Neural cell (in vitro differentiated cells): ENCODE measurements at regions not wholly inside any gene's neighbourhood (a gene's known extent, or its start where the extent isn't known, plus 50 kb on each side); places are given as distances from the start of the nearest gene placed in this dataset.

ENCODE experiments used
- H2AFZ ChIP-seq: fragments of 200-600, 300-800 bp; sonication (generic), shearing (Covaris generic); 2 replicates; pipeline ENCODE4 v1.6.0; 2014; ENCODE audit warnings: low read depth, mild to moderate bottlenecking, antibody characterized with exemption, low read length, moderate library complexity
- H3F3A ChIP-seq: fragments of 200-600 bp; shearing (Covaris generic); 2 replicates; pipeline ENCODE4 v1.6.1; 2016; ENCODE audit warnings: mild to moderate bottlenecking, moderate library complexity, mixed read lengths, antibody characterized with exemption, low read length; ENCODE audit not compliant: insufficient read depth, poor library complexity, severe bottlenecking
- H3K27ac ChIP-seq: fragments of 200-600, 300-800 bp; sonication (generic), shearing (Covaris generic); 2 replicates; pipeline ENCODE4 v1.5.1; 2014; ENCODE audit warnings: mild to moderate bottlenecking, low read length, moderate library complexity
- H3K27me3 ChIP-seq: fragments of 300-800, 200-600 bp; sonication (generic), shearing (Covaris generic); 2 replicates; pipeline ENCODE4 v1.6.0; 2014; ENCODE audit warnings: mild to moderate bottlenecking, low read depth, low read length, moderate library complexity; ENCODE audit not compliant: insufficient read depth
- H3K36me3 ChIP-seq: fragments of 300-800, 200-600 bp; sonication (generic), shearing (Covaris generic); 2 replicates; pipeline ENCODE4 v1.5.1; 2014; ENCODE audit warnings: mild to moderate bottlenecking, antibody characterized with exemption, low read length, moderate library complexity; ENCODE audit not compliant: insufficient read depth
- H3K4me2 ChIP-seq: fragments of 300-800, 200-600 bp; sonication (generic), shearing (Covaris generic); 2 replicates; pipeline ENCODE4 v1.6.0; 2014; ENCODE audit warnings: mild to moderate bottlenecking, low read length
- H3K4me3 ChIP-seq: fragments of 300-800, 200-600 bp; sonication (generic), shearing (Covaris generic); 2 replicates; pipeline ENCODE4 v1.5.1; 2014; ENCODE audit warnings: mild to moderate bottlenecking, low read length, moderate library complexity
- H3K79me2 ChIP-seq: fragments of 200-600 bp; shearing (Covaris generic); replicated peaks from 2 replicates; pipeline ENCODE4 v1.6.0; 2014; ENCODE audit warnings: mild to moderate bottlenecking, low read length, moderate library complexity; ENCODE audit not compliant: insufficient read depth
- H3K9ac ChIP-seq: fragments of 300-800, 200-600 bp; sonication (generic), shearing (Covaris generic); 2 replicates; pipeline ENCODE4 v1.6.1; 2016; ENCODE audit warnings: mild to moderate bottlenecking, low read length, mixed read lengths
- H3K9me2 ChIP-seq: fragments of 200-600 bp; shearing (Covaris generic); 2 replicates; pipeline ENCODE4 v1.6.1; 2016; ENCODE audit warnings: mild to moderate bottlenecking, low read length, mixed read lengths; ENCODE audit not compliant: insufficient read depth
- H3K9me3 ChIP-seq: fragments of 200-600, 300-800 bp; sonication (generic), shearing (Covaris generic); 2 replicates; pipeline ENCODE4 v1.6.1; 2016; ENCODE audit warnings: mild to moderate bottlenecking, mixed run types, low read length, moderate library complexity, mixed read lengths
- H4K20me1 ChIP-seq: fragments of 200-600 bp; shearing (Covaris generic); 2 replicates; pipeline ENCODE4 v1.6.1; 2016; ENCODE audit warnings: mild to moderate bottlenecking, mixed run types; ENCODE audit not compliant: insufficient read depth
- EP300 ChIP-seq: fragments of 450-650 bp; conservative IDR thresholded peaks from 2 replicates; pipeline ENCODE4 v1.6.1; 2014; ENCODE audit warnings: antibody characterized with exemption, mild to moderate bottlenecking, moderate library complexity; ENCODE audit not compliant: poor library complexity, severe bottlenecking
- EZH2 ChIP-seq: fragments of 200-600, 300-800 bp; shearing (Covaris generic), sonication (generic); IDR thresholded peaks from 2 replicates; pipeline ENCODE4 v1.6.1; 2014; ENCODE audit warnings: antibody characterized with exemption, low read length, borderline replicate concordance, mild to moderate bottlenecking; ENCODE audit not compliant: insufficient read depth, poor library complexity, severe bottlenecking
- MXI1 ChIP-seq: fragments of 450-650 bp; conservative IDR thresholded peaks from 2 replicates; pipeline ENCODE4 v1.6.1; 2014; ENCODE audit warnings: antibody characterized with exemption, mild to moderate bottlenecking; ENCODE audit not compliant: poor library complexity, severe bottlenecking
- POLR2AphosphoS5 ChIP-seq: IDR thresholded peaks from 2 replicates; pipeline ENCODE4 v1.6.1; 2012
- RAD21 ChIP-seq: fragments of 450-650 bp; conservative IDR thresholded peaks from 2 replicates; pipeline ENCODE4 v1.6.1; 2014; ENCODE audit warnings: antibody characterized with exemption, mild to moderate bottlenecking, moderate library complexity
- SMC3 ChIP-seq: fragments of 450-650 bp; conservative IDR thresholded peaks from 2 replicates; pipeline ENCODE4 v1.6.1; 2014; ENCODE audit warnings: antibody characterized with exemption, mild to moderate bottlenecking, moderate library complexity; ENCODE audit not compliant: poor library complexity
- TAF1 ChIP-seq: IDR thresholded peaks from 2 replicates; pipeline ENCODE4 v1.6.1; 2012; ENCODE audit warnings: low read depth
- TF ChIP-seq, protein P1 (sequence below): fragments of 450-650 bp; IDR thresholded peaks from 2 replicates; pipeline ENCODE4 v1.5.1; 2014; ENCODE audit warnings: antibody characterized with exemption, mild to moderate bottlenecking, moderate library complexity; ENCODE audit not compliant: poor library complexity, severe bottlenecking
- TF ChIP-seq, protein P2 (sequence below): IDR thresholded peaks from 2 replicates; pipeline ENCODE4 v1.6.1; 2012; ENCODE audit warnings: borderline replicate concordance

DNA sequence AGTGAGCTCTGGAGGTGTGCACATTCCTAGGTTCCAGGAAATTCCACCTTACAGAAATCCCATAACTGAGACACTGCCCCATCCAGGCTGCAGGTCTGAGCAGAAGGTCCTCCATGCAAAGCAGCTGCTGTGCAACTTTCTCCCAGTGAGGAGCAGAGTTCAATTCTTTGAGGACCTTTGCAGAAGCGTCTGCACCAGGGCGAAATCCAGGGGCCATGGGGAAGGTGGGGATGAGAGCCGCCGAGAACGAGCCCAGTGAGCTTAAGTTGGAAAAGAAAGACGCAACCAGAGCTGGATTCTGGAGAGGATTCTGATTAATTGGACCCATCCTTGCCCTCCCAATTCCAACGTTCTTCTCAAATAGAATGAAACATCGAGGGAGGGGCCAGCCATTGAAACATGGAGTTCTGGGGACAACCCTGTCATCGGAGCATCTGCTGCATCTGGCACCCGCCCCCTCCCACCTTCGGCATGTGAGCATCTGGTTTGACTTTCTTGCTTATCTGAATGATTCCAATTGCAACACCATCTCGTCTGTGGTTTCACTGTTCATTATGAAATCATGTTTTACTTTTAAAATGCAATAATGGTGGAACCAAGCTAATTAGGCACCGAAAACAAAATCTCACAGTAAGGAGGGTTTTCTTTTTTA is 190.6 kb upstream of the FOXF1 start:
- H3K27me3 ChIP-seq = no peaks in the 10 kb centered on the region
- H3K79me2 ChIP-seq = no peaks in the 10 kb centered on the region
- H3K9ac ChIP-seq = no peak overlapping the region
- no peak overlapping the region for H3K27ac ChIP-seq
- no peaks in the 10 kb centered on the region for H3K36me3 ChIP-seq
- H3F3A ChIP-seq = no peaks in the 10 kb centered on the region
- H4K20me1 ChIP-seq = no peaks in the 10 kb centered on the region
- TF ChIP-seq TAF1 = no peak
- TF ChIP-seq RAD21 = no peak
- TF ChIP-seq EP300 = no peak
- TF ChIP-seq MXI1 = no peak
- TF ChIP-seq, protein P1, sequence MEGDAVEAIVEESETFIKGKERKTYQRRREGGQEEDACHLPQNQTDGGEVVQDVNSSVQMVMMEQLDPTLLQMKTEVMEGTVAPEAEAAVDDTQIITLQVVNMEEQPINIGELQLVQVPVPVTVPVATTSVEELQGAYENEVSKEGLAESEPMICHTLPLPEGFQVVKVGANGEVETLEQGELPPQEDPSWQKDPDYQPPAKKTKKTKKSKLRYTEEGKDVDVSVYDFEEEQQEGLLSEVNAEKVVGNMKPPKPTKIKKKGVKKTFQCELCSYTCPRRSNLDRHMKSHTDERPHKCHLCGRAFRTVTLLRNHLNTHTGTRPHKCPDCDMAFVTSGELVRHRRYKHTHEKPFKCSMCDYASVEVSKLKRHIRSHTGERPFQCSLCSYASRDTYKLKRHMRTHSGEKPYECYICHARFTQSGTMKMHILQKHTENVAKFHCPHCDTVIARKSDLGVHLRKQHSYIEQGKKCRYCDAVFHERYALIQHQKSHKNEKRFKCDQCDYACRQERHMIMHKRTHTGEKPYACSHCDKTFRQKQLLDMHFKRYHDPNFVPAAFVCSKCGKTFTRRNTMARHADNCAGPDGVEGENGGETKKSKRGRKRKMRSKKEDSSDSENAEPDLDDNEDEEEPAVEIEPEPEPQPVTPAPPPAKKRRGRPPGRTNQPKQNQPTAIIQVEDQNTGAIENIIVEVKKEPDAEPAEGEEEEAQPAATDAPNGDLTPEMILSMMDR = no peak
- TF ChIP-seq EZH2 = no peak
- TF ChIP-seq SMC3 = no peak
- TF ChIP-seq, protein P2, sequence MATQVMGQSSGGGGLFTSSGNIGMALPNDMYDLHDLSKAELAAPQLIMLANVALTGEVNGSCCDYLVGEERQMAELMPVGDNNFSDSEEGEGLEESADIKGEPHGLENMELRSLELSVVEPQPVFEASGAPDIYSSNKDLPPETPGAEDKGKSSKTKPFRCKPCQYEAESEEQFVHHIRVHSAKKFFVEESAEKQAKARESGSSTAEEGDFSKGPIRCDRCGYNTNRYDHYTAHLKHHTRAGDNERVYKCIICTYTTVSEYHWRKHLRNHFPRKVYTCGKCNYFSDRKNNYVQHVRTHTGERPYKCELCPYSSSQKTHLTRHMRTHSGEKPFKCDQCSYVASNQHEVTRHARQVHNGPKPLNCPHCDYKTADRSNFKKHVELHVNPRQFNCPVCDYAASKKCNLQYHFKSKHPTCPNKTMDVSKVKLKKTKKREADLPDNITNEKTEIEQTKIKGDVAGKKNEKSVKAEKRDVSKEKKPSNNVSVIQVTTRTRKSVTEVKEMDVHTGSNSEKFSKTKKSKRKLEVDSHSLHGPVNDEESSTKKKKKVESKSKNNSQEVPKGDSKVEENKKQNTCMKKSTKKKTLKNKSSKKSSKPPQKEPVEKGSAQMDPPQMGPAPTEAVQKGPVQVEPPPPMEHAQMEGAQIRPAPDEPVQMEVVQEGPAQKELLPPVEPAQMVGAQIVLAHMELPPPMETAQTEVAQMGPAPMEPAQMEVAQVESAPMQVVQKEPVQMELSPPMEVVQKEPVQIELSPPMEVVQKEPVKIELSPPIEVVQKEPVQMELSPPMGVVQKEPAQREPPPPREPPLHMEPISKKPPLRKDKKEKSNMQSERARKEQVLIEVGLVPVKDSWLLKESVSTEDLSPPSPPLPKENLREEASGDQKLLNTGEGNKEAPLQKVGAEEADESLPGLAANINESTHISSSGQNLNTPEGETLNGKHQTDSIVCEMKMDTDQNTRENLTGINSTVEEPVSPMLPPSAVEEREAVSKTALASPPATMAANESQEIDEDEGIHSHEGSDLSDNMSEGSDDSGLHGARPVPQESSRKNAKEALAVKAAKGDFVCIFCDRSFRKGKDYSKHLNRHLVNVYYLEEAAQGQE = no peak
- TF ChIP-seq POLR2AphosphoS5 = no peak
- no peaks in the 10 kb centered on the region for H3K9me3 ChIP-seq
- no peak overlapping the region for H3K4me2 ChIP-seq
- H3K4me3 ChIP-seq = no peak overlapping the region
- H3K9me2 ChIP-seq = no peaks in the 10 kb centered on the region
- H2AFZ ChIP-seq = no peak overlapping the region

DNA sequence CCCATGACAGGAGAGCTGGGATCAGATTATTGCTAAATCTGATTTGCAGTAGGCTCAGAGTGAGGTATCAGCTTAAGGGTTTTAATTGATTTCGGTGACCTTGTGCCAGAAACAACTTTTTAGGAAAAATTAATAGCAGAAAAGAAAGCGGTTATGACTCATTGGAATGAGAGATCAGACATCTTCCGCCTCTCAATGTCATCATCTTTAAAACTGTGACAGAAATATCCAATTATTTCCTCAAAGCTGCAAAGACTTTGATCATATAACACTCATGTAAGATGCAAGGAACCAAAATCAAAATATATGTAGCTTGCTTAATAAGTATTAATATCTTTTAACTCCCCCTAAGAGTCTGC is 190.1 kb upstream of the FOXF1 start:
- H3K79me2 ChIP-seq = no peaks in the 10 kb centered on the region
- no peaks in the 10 kb centered on the region for H3K9me3 ChIP-seq
- H3F3A ChIP-seq = no peaks in the 10 kb centered on the region
- no peaks in the 10 kb centered on the region for H3K36me3 ChIP-seq
- no peak overlapping the region for H3K27ac ChIP-seq
- no peaks in the 10 kb centered on the region for H3K9me2 ChIP-seq
- no peak overlapping the region for H2AFZ ChIP-seq
- no peaks in the 10 kb centered on the region for H4K20me1 ChIP-seq
- no peak for TF ChIP-seq EP300
- no peak overlapping the region for H3K4me3 ChIP-seq
- no peak overlapping the region for H3K9ac ChIP-seq
- H3K4me2 ChIP-seq = no peak overlapping the region
- H3K27me3 ChIP-seq = no peaks in the 10 kb centered on the region

GRCh38 chr16:86321491-86321890 is 188.8 kb upstream of the FOXF1 start:
- no peaks in the 10 kb centered on the region for H3K9me2 ChIP-seq
- H3K36me3 ChIP-seq = no peaks in the 10 kb centered on the region
- no peaks in the 10 kb centered on the region for H3K9me3 ChIP-seq
- no peak overlapping the region for H3K4me3 ChIP-seq
- H4K20me1 ChIP-seq = no peaks in the 10 kb centered on the region
- no peak overlapping the region for H2AFZ ChIP-seq
- H3K79me2 ChIP-seq = no peaks in the 10 kb centered on the region
- no peak overlapping the region for H3K27ac ChIP-seq
- no peaks in the 10 kb centered on the region for H3F3A ChIP-seq
- H3K4me2 ChIP-seq = no peak overlapping the region
- H3K27me3 ChIP-seq = no peaks in the 10 kb centered on the region
- TF ChIP-seq EP300 (no peak), MXI1 (no peak), EZH2 (no peak), RAD21 (no peak), SMC3 (no peak), POLR2AphosphoS5 (no peak), TAF1 (no peak)
- TF ChIP-seq, protein P1 = no peak
- TF ChIP-seq, protein P2 = no peak
- no peak overlapping the region for H3K9ac ChIP-seq
